Neural progenitor cell (in vitro differentiated cells): ENCODE measurements at regions not wholly inside any gene's neighbourhood (a gene's known extent, or its start where the extent isn't known, plus 50 kb on each side); places are given as distances from the start of the nearest gene placed in this dataset.

Experiments used
- DNase-seq: peaks from one replicate; pipeline ENCODE4 v3.0.0-alpha.2; 2016; ENCODE audit warnings: low spot score
- H2AFZ ChIP-seq: fragments of 200-600 bp; sonication (generic); replicated peaks from 2 replicates; pipeline ENCODE4 v1.6.1; 2016; ENCODE audit warnings: antibody characterized with exemption
- H3F3A ChIP-seq: fragments of 200-600 bp; sonication (generic); 2 replicates; pipeline ENCODE4 v1.6.1; 2016; ENCODE audit warnings: antibody characterized with exemption, low read depth
- H3K27ac ChIP-seq: fragments of 200-600 bp; sonication (generic); 2 replicates; pipeline ENCODE4 v1.5.1; 2016; ENCODE audit warnings: mild to moderate bottlenecking
- H3K27me3 ChIP-seq: fragments of 200-600 bp; sonication (generic); 2 replicates; pipeline ENCODE4 v1.6.1; 2016; ENCODE audit warnings: mild to moderate bottlenecking, moderate library complexity
- H3K36me3 ChIP-seq: fragments of 200-600 bp; sonication (generic); 2 replicates; pipeline ENCODE4 v1.5.1; 2016
- H3K4me1 ChIP-seq: fragments of 200-600 bp; sonication (generic); 2 replicates; pipeline ENCODE4 v1.6.1; 2016; ENCODE audit warnings: mixed run types
- H3K4me2 ChIP-seq: fragments of 200-600 bp; sonication (generic); 2 replicates; pipeline ENCODE4 v1.6.1; 2016
- H3K4me3 ChIP-seq: fragments of 200-600 bp; sonication (generic); 2 replicates; pipeline ENCODE4 v1.5.1; 2016
- H3K79me2 ChIP-seq: fragments of 200-600 bp; sonication (generic); 2 replicates; pipeline ENCODE4 v1.6.1; 2016; ENCODE audit warnings: low read depth
- H3K9ac ChIP-seq: fragments of 200-600 bp; sonication (generic); 2 replicates; pipeline ENCODE4 v1.6.1; 2016
- H3K9me3 ChIP-seq: fragments of 200-600 bp; sonication (generic); 2 replicates; pipeline ENCODE4 v1.5.1; 2016; ENCODE audit warnings: low read depth
- H4K20me1 ChIP-seq: fragments of 200-600 bp; sonication (generic); 2 replicates; pipeline ENCODE4 v1.6.1; 2016; ENCODE audit warnings: low read depth
- H3K27ac Mint-ChIP-seq: 3 replicates; pipeline ENCODE4 v1.8.0; 2021; ENCODE audit warnings: mixed read lengths
- H3K27me3 Mint-ChIP-seq: 2 replicates; pipeline ENCODE4 v1.8.0; 2022; ENCODE audit warnings: low read depth, mild to moderate bottlenecking, inconsistent platforms, moderate library complexity, mixed read lengths; ENCODE audit not compliant: insufficient read depth
- H3K36me3 Mint-ChIP-seq: 3 replicates; pipeline ENCODE4 v1.8.0; 2021; ENCODE audit warnings: mixed read lengths
- H3K4me1 Mint-ChIP-seq: 3 replicates; pipeline ENCODE4 v1.8.0; 2021; ENCODE audit warnings: mixed read lengths
- H3K4me3 Mint-ChIP-seq: 3 replicates; pipeline ENCODE4 v1.8.0; 2021; ENCODE audit warnings: mild to moderate bottlenecking, moderate library complexity, mixed read lengths
- H3K9me3 Mint-ChIP-seq: 3 replicates; pipeline ENCODE4 v1.8.0; 2020; ENCODE audit warnings: mixed read lengths
- EZH2 ChIP-seq: fragments of 200-600 bp; sonication (generic); IDR thresholded peaks from 2 replicates; pipeline ENCODE4 v1.6.1; 2017; ENCODE audit warnings: antibody characterized with exemption, mild to moderate bottlenecking, moderate library complexity
- EZH2phosphoT487 ChIP-seq: fragments of 200-600 bp; sonication (generic); IDR thresholded peaks from 2 replicates; pipeline ENCODE4 v1.6.1; 2017; ENCODE audit warnings: antibody characterized with exemption
- TF ChIP-seq, protein P1 (sequence below): fragments of 200-600 bp; sonication (generic); IDR thresholded peaks from 2 replicates; pipeline ENCODE4 v1.5.1; 2017; ENCODE audit warnings: antibody characterized with exemption, mild to moderate bottlenecking

DNA sequence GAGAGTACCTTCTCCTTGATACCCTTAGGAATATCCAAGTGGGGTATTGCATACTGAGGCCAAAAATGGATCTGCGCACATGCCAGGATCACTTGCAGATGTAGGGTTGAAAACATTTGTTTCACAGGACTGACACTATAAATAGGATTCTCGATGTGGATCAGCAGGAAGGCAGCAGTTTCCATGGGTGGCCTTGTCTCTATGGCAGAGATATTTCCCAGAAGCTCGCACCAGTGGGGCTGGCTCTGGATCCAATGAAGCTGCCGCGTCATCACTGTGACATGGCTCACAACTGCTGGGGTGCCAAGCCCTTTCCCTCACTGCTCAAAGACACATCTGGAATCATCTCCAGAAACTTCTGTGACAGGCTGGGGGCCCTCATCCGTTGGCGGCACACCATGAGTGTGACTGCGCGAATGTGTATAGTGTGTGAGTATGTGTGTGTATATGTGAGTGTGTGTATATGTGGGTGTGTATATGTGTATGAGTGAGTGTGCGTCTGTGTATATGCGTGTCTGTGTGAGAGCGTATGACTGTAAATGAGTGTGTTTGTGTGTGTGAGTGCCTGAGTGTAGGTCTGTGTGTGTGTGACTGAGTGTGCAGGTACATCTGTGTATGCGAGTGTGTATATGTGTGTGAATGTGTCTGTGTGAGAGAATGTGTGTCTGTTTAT is 182.5 kb downstream of the GAS1 start:
- no peak overlapping the region for H3K9ac ChIP-seq
- peaks cover 8% of the 10 kb centered on the region for H3K27me3 Mint-ChIP-seq
- peaks cover 16% of the 10 kb centered on the region for H3K4me1 Mint-ChIP-seq
- H3K27ac Mint-ChIP-seq = no peak overlapping the region
- H3K4me1 ChIP-seq = peaks cover 16% of the 10 kb centered on the region
- TF ChIP-seq, protein P1, sequence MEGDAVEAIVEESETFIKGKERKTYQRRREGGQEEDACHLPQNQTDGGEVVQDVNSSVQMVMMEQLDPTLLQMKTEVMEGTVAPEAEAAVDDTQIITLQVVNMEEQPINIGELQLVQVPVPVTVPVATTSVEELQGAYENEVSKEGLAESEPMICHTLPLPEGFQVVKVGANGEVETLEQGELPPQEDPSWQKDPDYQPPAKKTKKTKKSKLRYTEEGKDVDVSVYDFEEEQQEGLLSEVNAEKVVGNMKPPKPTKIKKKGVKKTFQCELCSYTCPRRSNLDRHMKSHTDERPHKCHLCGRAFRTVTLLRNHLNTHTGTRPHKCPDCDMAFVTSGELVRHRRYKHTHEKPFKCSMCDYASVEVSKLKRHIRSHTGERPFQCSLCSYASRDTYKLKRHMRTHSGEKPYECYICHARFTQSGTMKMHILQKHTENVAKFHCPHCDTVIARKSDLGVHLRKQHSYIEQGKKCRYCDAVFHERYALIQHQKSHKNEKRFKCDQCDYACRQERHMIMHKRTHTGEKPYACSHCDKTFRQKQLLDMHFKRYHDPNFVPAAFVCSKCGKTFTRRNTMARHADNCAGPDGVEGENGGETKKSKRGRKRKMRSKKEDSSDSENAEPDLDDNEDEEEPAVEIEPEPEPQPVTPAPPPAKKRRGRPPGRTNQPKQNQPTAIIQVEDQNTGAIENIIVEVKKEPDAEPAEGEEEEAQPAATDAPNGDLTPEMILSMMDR = no peak
- TF ChIP-seq EZH2 = no peak
- no peak for TF ChIP-seq EZH2phosphoT487
- H3K79me2 ChIP-seq = no peaks in the 10 kb centered on the region
- DNase-seq = no peak
- no peaks in the 10 kb centered on the region for H3K9me3 ChIP-seq
- H3K4me3 Mint-ChIP-seq = no peak overlapping the region
- no peak overlapping the region for H3K4me2 ChIP-seq
- peaks cover 4% of the 10 kb centered on the region for H3K9me3 Mint-ChIP-seq
- no peaks in the 10 kb centered on the region for H3F3A ChIP-seq
- no peak overlapping the region for H3K4me3 ChIP-seq
- no peak overlapping the region for H3K27ac ChIP-seq
- no peaks in the 10 kb centered on the region for H3K27me3 ChIP-seq
- no peaks in the 10 kb centered on the region for H4K20me1 ChIP-seq
- H2AFZ ChIP-seq = no peak overlapping the region
- no peaks in the 10 kb centered on the region for H3K36me3 ChIP-seq
- no peaks in the 10 kb centered on the region for H3K36me3 Mint-ChIP-seq

DNA sequence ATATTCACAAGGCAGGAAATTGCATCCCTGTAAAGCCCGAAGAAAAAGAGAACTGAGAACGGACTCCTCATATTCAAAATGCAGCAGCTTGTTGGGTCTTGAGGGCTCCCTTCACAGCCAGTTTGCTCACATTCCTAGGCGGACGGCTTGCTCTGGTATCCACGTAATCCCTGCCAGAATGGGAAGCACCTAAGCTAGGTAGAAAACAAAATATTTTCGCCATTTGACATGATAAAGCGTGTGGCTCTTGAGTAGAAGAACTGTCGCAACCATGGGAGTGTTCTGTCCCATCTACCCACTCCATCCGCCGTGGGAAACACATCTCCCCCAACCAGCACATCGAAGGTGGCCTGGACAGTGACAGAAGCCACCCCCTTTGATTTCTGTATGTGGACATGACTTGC is 183.1 kb downstream of the GAS1 start:
- H3K27ac Mint-ChIP-seq = no peak overlapping the region
- H3K4me3 Mint-ChIP-seq = no peak overlapping the region
- no peaks in the 10 kb centered on the region for H3K36me3 Mint-ChIP-seq
- no peak for DNase-seq
- Histone ChIP-seq H3K9me3 (no peaks in the 10 kb centered on the region), H4K20me1 (no peaks in the 10 kb centered on the region), H3F3A (no peaks in the 10 kb centered on the region), H3K4me3 (no peak overlapping the region), H2AFZ (no peak overlapping the region), H3K4me1 (peaks cover 16% of the 10 kb centered on the region), H3K4me2 (no peak overlapping the region), H3K36me3 (no peaks in the 10 kb centered on the region), H3K27me3 (no peaks in the 10 kb centered on the region), H3K9ac (no peak overlapping the region), H3K79me2 (no peaks in the 10 kb centered on the region), H3K27ac (no peak overlapping the region)
- H3K4me1 Mint-ChIP-seq = peaks cover 16% of the 10 kb centered on the region
- TF ChIP-seq EZH2 (no peak), EZH2phosphoT487 (no peak)
- TF ChIP-seq, protein P1 = no peak
- H3K27me3 Mint-ChIP-seq = peaks cover 7% of the 10 kb centered on the region
- peaks cover 4% of the 10 kb centered on the region for H3K9me3 Mint-ChIP-seq

DNA sequence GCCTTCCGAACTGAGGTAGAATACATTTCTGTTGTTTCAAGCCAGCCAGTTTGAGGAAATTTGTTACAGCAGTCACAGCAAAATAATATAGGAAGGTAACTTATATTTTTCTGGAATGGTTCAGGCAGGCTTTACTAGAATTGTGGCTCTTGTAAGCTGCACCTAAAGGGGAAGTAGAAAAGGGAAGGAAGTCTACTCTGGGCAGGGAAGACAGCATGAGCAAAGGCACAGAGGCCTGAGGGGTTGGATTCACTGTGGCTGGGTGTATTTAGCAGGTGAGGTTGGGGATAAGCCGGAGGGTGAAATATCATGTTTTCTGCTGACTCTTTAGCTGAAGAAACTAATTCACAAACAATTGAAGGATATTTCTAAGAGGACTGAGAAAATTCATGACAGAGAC is 183.5 kb downstream of the GAS1 start:
- Mint-ChIP-seq H3K27ac (no peak overlapping the region), H3K4me3 (no peak overlapping the region), H3K27me3 (peaks cover 3% of the 10 kb centered on the region), H3K9me3 (peaks cover 4% of the 10 kb centered on the region), H3K36me3 (no peaks in the 10 kb centered on the region), H3K4me1 (peaks cover 16% of the 10 kb centered on the region)
- Histone ChIP-seq H3K27ac (no peak overlapping the region), H3K27me3 (no peaks in the 10 kb centered on the region), H2AFZ (no peak overlapping the region), H3K4me1 (peaks cover 19% of the 10 kb centered on the region), H3F3A (no peaks in the 10 kb centered on the region), H3K36me3 (no peaks in the 10 kb centered on the region), H3K9me3 (no peaks in the 10 kb centered on the region), H3K79me2 (no peaks in the 10 kb centered on the region), H3K4me3 (no peak overlapping the region), H3K9ac (no peak overlapping the region), H4K20me1 (no peaks in the 10 kb centered on the region), H3K4me2 (no peak overlapping the region)
- DNase-seq = no peak
- TF ChIP-seq EZH2 = no peak
- TF ChIP-seq EZH2phosphoT487 = no peak
- TF ChIP-seq, protein P1 = no peak
